Left lung (tissue), 4 donors: ENCODE measurements at regions not wholly inside any gene's neighbourhood (a gene's known extent, or its start where the extent isn't known, plus 50 kb on each side); places are given as distances from the start of the nearest gene placed in this dataset.
"Not testable (repeated sequence)": the region's sequence is repeated elsewhere in the genome, so short reads cannot be mapped to it uniquely, and the experiment has no call there.

Source experiments
- ATAC-seq: fragments of 200-7000 bp; cut with Tn5 transposase; one replicate; pipeline ENCODE4 v1.9.1; 2020; ENCODE audit warnings: moderate library complexity
- DNase-seq, 4 donors: peaks; one replicate each; pipeline ENCODE4 v3.0.0-alpha.2; 2013 to 2020
- H3K27ac ChIP-seq, 2 donors: fragments of 200-600 bp; sonication (generic) in 1 of 2; one replicate each; pipeline versions ENCODE4 v1.5.0 to v1.8.0; 2020 to 2021
- H3K27me3 ChIP-seq, 2 donors: fragments of 200-600 bp; sonication (generic) in 1 of 2; one replicate each; pipeline versions ENCODE4 v1.5.0 to v1.8.0; 2020 to 2021
- H3K36me3 ChIP-seq, 2 donors: fragments of 200-600 bp; sonication (generic) in 1 of 2; one replicate each; pipeline versions ENCODE4 v1.5.0 to v1.8.0; 2020 to 2021
- H3K4me1 ChIP-seq, 2 donors: fragments of 200-600 bp; one replicate each; pipeline ENCODE4 v1.8.0; 2021
- H3K4me3 ChIP-seq, 2 donors: fragments of 200-600 bp; sonication (generic) in 1 of 2; one replicate each; pipeline versions ENCODE4 v1.5.0 to v1.8.0; 2020 to 2021; ENCODE audit warnings: mild to moderate bottlenecking in 1 of 2
- H3K9me3 ChIP-seq, 2 donors: fragments of 200-600 bp; sonication (generic) in 1 of 2; one replicate each; pipeline versions ENCODE4 v1.5.0 to v1.8.0; 2020 to 2021
- intact Hi-C, 2 donors: fragments of 100-400 bp; cut with DNase I; formaldehyde crosslinking; loops; one replicate each; pipeline versions ENCODE4 v1.11.2 to v1.14.2; 2022
- TF ChIP-seq, protein P1 (sequence below), 2 donors: fragments of 200-600 bp; sonication (generic) in 1 of 2; IDR thresholded peaks; one replicate each; pipeline versions ENCODE4 v1.5.0 to v1.8.0; 2021; ENCODE audit warnings: antibody characterized with exemption in 2 of 2
- donor health status: DM: no; HTN: yes; CAD: no.
- donor health status: DM: no; HTN: no; CAD: no.

DNA sequence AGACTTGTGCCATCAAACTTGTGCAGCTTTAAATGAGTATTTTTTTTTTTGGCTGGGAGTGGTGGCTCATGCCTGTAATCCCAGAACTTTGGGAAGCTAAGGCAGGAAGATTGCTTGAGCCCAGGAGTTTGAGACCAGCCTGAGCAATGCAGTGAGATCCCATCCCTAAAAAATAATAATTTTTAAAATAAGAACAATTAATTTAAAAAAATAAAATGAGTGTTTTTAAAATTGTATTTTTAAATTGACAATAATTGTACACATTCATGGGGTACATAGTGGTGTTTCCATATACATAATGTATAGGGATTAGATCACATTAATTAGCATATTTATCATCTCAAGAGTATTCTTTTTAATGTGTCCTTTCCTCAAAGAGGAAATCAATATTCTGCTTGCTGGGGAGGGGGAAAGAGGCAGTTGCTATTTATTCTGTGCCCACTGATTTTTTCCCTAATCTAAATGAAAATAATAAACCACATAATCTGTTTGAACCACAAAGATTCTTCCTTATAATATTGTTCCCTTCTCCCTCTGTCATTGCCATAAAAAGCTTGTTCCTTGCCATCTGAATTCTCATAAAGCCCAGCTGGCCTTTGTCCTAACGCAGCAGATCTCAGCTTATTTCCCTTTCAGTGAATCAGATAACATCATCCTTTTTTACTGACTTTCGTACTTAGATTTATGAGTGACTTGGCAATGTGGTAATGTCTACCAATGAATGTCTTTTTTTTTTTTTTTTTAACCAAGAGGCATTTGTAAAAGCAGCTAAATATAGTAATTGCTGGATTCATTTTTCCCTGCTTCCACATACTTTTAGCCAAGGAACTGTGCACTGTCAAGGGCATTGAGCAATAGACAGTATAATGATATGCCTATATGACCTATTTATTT lies 81.8 kb upstream of the RUBCNL start:
- TF ChIP-seq, protein P1, sequence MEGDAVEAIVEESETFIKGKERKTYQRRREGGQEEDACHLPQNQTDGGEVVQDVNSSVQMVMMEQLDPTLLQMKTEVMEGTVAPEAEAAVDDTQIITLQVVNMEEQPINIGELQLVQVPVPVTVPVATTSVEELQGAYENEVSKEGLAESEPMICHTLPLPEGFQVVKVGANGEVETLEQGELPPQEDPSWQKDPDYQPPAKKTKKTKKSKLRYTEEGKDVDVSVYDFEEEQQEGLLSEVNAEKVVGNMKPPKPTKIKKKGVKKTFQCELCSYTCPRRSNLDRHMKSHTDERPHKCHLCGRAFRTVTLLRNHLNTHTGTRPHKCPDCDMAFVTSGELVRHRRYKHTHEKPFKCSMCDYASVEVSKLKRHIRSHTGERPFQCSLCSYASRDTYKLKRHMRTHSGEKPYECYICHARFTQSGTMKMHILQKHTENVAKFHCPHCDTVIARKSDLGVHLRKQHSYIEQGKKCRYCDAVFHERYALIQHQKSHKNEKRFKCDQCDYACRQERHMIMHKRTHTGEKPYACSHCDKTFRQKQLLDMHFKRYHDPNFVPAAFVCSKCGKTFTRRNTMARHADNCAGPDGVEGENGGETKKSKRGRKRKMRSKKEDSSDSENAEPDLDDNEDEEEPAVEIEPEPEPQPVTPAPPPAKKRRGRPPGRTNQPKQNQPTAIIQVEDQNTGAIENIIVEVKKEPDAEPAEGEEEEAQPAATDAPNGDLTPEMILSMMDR (IDR thresholded peaks at IDR 0.05): no peak
- Histone ChIP-seq H3K9me3 (no peaks in the 10 kb centered on the region), H3K27ac (no peak overlapping the region), H3K4me3 (no peak overlapping the region), H3K4me1 (no peaks in the 10 kb centered on the region), H3K36me3 (no peaks in the 10 kb centered on the region), H3K27me3 (no peaks in the 10 kb centered on the region)
- ATAC-seq (no peak), DNase-seq (peak in 2 of 4 donors; percentile 65 to 77)
- intact Hi-C loops: no loop called here

- H3K9me3 ChIP-seq, ATAC-seq, H3K27me3 ChIP-seq, H3K4me1 ChIP-seq, DNase-seq, H3K4me3 ChIP-seq, H3K36me3 ChIP-seq, H3K27ac ChIP-seq, intact Hi-C loops: not testable (repeated sequence)
Measured at GRCh38 chr13:46467694-46468093, 80.6 kb upstream of the RUBCNL start.

GRCh38 chr13:46466074-46466473 lies 79.0 kb upstream of the RUBCNL start:
- intact Hi-C loops, H3K4me3 ChIP-seq, H3K9me3 ChIP-seq, ATAC-seq, H3K27me3 ChIP-seq, H3K27ac ChIP-seq, H3K4me1 ChIP-seq, DNase-seq, H3K36me3 ChIP-seq: not testable (repeated sequence)

- H3K27ac ChIP-seq: no peak overlapping the region
- H3K9me3 ChIP-seq: no peaks in the 10 kb centered on the region
- no peak overlapping the region for H3K4me3 ChIP-seq
- no peaks in the 10 kb centered on the region for H3K36me3 ChIP-seq
- peak in 1 of 4 donors; percentile 69 for DNase-seq
- H3K27me3 ChIP-seq: no peaks in the 10 kb centered on the region
- TF ChIP-seq, protein P1 (IDR thresholded peaks at IDR 0.05): no peak
- no peaks in the 10 kb centered on the region for H3K4me1 ChIP-seq
- no peak for ATAC-seq
- intact Hi-C loops: no loop called here
Measured at GRCh38 chr13:46463719-46464118, 76.7 kb upstream of the RUBCNL start.

- not testable (repeated sequence) for H3K4me1 ChIP-seq
Measured at GRCh38 chr13:46460223-46460622, 73.2 kb upstream of the RUBCNL start.

DNA sequence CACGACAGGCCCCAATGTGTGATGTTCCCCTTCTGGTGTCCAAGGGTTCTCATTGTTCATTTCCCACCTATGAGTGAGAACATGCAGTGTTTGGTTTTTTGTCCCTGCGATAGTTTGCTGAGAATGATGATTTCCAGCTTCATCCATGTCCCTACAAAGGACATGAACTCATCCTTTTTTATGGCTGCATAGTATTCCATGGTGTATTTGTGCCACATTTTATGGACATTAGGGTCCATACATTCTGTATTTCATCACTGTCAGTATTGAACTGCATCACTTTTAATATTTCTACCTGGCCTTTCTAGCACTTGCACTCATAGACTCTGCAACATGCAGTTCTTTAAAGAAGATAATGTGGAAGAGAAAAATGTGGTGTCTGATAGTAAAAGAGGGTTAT lies 70.2 kb upstream of the RUBCNL start:
- DNase-seq, H3K27me3 ChIP-seq, H3K4me3 ChIP-seq, H3K9me3 ChIP-seq, ATAC-seq, intact Hi-C loops, H3K4me1 ChIP-seq, H3K36me3 ChIP-seq, H3K27ac ChIP-seq: not testable (repeated sequence)

More at GRCh38 chr13:46460223-46460622, 73.2 kb upstream of the RUBCNL start:
- H3K27me3 ChIP-seq, intact Hi-C loops, H3K9me3 ChIP-seq, H3K27ac ChIP-seq, DNase-seq, ATAC-seq, H3K4me3 ChIP-seq, H3K36me3 ChIP-seq: not testable (repeated sequence)

DNA sequence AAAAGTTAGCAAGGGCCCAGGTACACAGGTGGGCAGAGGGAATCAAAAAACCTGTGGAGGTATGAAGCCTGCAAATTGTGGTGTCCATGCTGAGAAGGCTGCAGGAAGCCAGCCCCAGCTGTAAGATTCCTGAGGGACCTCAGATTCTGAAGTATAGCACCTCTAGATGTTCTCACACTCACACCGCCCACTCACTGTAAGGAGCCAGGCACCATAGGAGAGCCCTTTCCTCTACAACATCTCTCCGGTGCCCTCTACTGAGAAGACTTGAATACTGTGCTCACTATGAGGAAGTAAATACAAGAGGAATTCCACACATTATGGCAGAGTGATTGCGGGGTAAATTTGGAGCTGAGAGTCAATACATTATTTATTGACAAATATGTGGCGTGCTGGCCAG lies 68.9 kb upstream of the RUBCNL start:
- H3K4me3 ChIP-seq, H3K27me3 ChIP-seq, H3K27ac ChIP-seq, H3K4me1 ChIP-seq, H3K9me3 ChIP-seq, H3K36me3 ChIP-seq, intact Hi-C loops: not testable (repeated sequence)
- ATAC-seq (peak; percentile 96), DNase-seq (peak in 1 of 4 donors; percentile 14)

DNA sequence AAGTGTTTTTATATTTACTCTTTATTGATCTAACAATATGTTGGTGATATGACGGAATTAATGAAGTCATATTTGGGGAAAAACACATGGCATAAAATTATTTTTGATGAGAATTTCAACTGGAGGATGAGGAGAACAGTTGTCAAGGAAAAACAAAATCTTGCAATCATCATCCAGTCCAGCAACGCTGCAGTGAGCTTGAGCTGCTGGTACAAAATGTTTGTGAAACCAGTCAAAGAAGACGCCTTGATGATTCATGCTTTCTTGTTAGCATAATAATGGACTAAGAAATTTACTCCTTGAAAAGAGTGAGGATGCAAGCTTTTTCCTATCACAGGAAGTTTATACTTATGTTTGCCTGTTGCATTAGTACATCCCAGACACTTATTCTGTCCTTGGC lies 64.1 kb upstream of the RUBCNL start:
- H3K36me3 ChIP-seq, intact Hi-C loops, H3K4me3 ChIP-seq, H3K27ac ChIP-seq, H3K4me1 ChIP-seq, DNase-seq, H3K9me3 ChIP-seq, H3K27me3 ChIP-seq, ATAC-seq: not testable (repeated sequence)

GRCh38 chr13:46449949-46450348 lies 62.9 kb upstream of the RUBCNL start:
- ATAC-seq, H3K4me1 ChIP-seq, intact Hi-C loops, H3K4me3 ChIP-seq, H3K9me3 ChIP-seq, H3K27me3 ChIP-seq, H3K36me3 ChIP-seq, H3K27ac ChIP-seq, DNase-seq: not testable (repeated sequence)

DNA sequence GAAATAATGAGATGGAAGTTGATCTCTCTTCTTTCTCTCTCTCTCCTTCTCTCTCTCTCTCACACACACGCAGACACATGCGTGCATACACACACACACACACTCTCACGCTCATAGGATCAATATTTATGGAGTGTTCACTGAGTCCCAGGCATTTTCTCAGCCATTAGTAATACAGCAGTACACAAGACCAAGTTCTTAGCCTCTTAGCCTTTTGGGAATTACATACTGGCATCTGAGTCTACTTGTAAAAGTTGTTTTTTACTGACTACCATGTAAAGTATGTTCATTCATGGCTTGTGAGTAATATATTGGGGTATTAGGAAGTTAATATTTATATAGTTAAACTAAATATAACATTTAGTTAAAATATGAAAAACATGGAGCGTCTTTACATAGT lies 61.1 kb upstream of the RUBCNL start:
- H3K36me3 ChIP-seq, H3K4me1 ChIP-seq, DNase-seq, H3K9me3 ChIP-seq, ATAC-seq, H3K27me3 ChIP-seq, H3K27ac ChIP-seq, H3K4me3 ChIP-seq, intact Hi-C loops: not testable (repeated sequence)

DNA sequence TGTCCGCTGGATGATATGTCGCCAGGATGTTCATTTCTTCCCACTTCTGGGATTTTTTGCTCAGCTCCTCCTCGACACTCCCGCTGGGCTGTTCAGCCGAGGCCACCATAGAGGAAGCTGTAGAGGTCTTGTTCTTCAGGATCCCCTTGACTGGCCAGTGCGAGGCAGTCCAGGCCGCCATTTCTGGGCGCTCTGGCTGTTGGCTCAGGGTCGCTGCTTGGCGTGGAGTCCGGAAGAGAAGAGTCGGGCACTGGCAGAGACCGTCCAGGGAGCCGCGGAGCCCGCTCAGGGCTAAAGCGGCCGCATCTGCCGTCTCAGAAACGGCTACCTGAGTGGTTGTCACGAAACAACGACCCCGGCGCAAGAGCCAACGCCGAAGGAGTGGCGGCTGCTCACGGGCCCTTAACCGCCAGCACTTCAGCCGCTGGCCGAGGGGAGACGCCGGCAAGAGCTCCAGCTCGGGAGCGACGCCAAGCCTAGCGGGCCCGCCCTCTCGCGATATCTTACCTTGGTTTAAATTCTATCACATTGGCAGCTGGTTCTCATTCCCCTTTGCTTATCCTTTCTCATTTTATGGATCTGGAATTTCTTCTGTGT lies 50.9 kb upstream of the RUBCNL start:
- H3K9me3 ChIP-seq, H3K36me3 ChIP-seq, H3K27ac ChIP-seq, H3K4me1 ChIP-seq, intact Hi-C loops: not testable (repeated sequence)
- DNase-seq: peak in 3 of 4 donors; percentile 10 to 60 (median 31)
- peak overlapping the region in 1 of 2 donors; percentile 5 for H3K4me3 ChIP-seq
- H3K27me3 ChIP-seq: peaks cover 0 to 10% of the 10 kb centered on the region in 2 donors
- ATAC-seq: peak; percentile 38
